Coronary artery (tissue), 2 donors: ENCODE measurements at regions not wholly inside any gene's neighbourhood (a gene's known extent, or its start where the extent isn't known, plus 50 kb on each side); places are given as distances from the start of the nearest gene placed in this dataset.

Experiments
- DNase-seq: peaks from one replicate; pipeline ENCODE4 v3.0.0-alpha.2; 2017; ENCODE audit warnings: low spot score
- H3K27ac ChIP-seq, 2 donors: fragments of 200-600 bp; sonication (generic); one replicate each; pipeline ENCODE4 v1.5.1; 2016 to 2019
- H3K4me3 ChIP-seq: fragments of 200-600 bp; sonication (generic); 2 replicates; pipeline ENCODE4 v1.5.1; 2016; ENCODE audit warnings: mild to moderate bottlenecking, moderate library complexity
- CTCF ChIP-seq: fragments of 200-600 bp; sonication (generic); IDR thresholded peaks from one replicate; pipeline ENCODE4 v1.5.1; 2019; ENCODE audit warnings: antibody characterized with exemption

GRCh38 chr11:131033151-131033651 lies 116.9 kb upstream of the SNX19 start:
- H3K27ac ChIP-seq: no peak overlapping the region

GRCh38 chr11:131036514-131036913 lies 120.2 kb upstream of the SNX19 start:
- Histone ChIP-seq H3K27ac (no peak overlapping the region), H3K4me3 (no peak overlapping the region)
- no peak for DNase-seq
- TF ChIP-seq CTCF: no peak

More at GRCh38 chr11:131033151-131033651, 116.9 kb upstream of the SNX19 start:
- no peak overlapping the region for H3K4me3 ChIP-seq
- DNase-seq: no peak
- no peak for TF ChIP-seq CTCF

- DNase-seq: no peak
- Histone ChIP-seq H3K4me3 (no peak overlapping the region), H3K27ac (no peak overlapping the region)
- no peak for TF ChIP-seq CTCF
These were observed 121.6 kb upstream of the SNX19 start for GRCh38 chr11:131037873-131038272.

GRCh38 chr11:131038597-131038996 lies 122.3 kb upstream of the SNX19 start:
- no peak overlapping the region for H3K4me3 ChIP-seq
- DNase-seq: no peak
- no peak for TF ChIP-seq CTCF
- no peak overlapping the region for H3K27ac ChIP-seq

GRCh38 chr11:131041331-131042040 lies 125.2 kb upstream of the SNX19 start:
- no peak for DNase-seq
- H3K27ac ChIP-seq: no peak overlapping the region
- no peak overlapping the region for H3K4me3 ChIP-seq
- TF ChIP-seq CTCF: no peak

GRCh38 chr11:131042041-131042390 lies 125.7 kb upstream of the SNX19 start:
- Histone ChIP-seq H3K4me3 (no peak overlapping the region), H3K27ac (no peak overlapping the region)
- no peak for TF ChIP-seq CTCF
- no peak for DNase-seq

- no peak for DNase-seq
- TF ChIP-seq CTCF: no peak
- H3K27ac ChIP-seq: no peak overlapping the region
- H3K4me3 ChIP-seq: no peak overlapping the region
These were observed 127.0 kb upstream of the SNX19 start for GRCh38 chr11:131043251-131043650.
